Muscle of arm (tissue), 1 donor: ENCODE measurements at regions not wholly inside any gene's neighbourhood (a gene's known extent, or its start where the extent isn't known, plus 50 kb on each side); places are given as distances from the start of the nearest gene placed in this dataset.
A peak's percentile ranks its signal among the peaks of the same experiment; 100 is the strongest.
"Not testable (repeated sequence)": the region's sequence is repeated elsewhere in the genome, so short reads cannot be mapped to it uniquely, and the experiment has no call there.

Experiments used
- DNase-seq: peaks from one replicate; pipeline ENCODE4 v3.0.0-alpha.2; 2013

GRCh38 chr12:24668563-24668962 is 280.3 kb downstream of the BCAT1 start:
- DNase-seq, result no peak

GRCh38 chr12:24664161-24664880 is 284.6 kb downstream of the BCAT1 start:
- DNase-seq, result no peak

GRCh38 chr12:24661657-24662096 is 287.2 kb downstream of the BCAT1 start:
- DNase-seq, result no peak

GRCh38 chr12:24659016-24659415 is 289.9 kb downstream of the BCAT1 start:
- DNase-seq, result no peak

- DNase-seq, result not testable (repeated sequence)
These were observed 294.6 kb downstream of the BCAT1 start for GRCh38 chr12:24654344-24654743.

GRCh38 chr12:24649634-24650033 is 299.3 kb downstream of the BCAT1 start:
- DNase-seq, result no peak

GRCh38 chr12:24649209-24649608 is 299.7 kb downstream of the BCAT1 start:
- DNase-seq, result no peak

- no peak for DNase-seq
These were observed 303.6 kb downstream of the BCAT1 start for GRCh38 chr12:24645254-24645653.

GRCh38 chr12:24643120-24644119 is 305.5 kb downstream of the BCAT1 start:
- no peak for DNase-seq

GRCh38 chr12:24639641-24640040 is 309.3 kb downstream of the BCAT1 start:
- DNase-seq, result no peak

- DNase-seq, result peak; percentile 1
These were observed 316.4 kb downstream of the BCAT1 start for GRCh38 chr12:24632466-24632865.

GRCh38 chr12:24631676-24632426 is 317.1 kb downstream of the BCAT1 start:
- DNase-seq, result no peak

- DNase-seq, result no peak
These were observed 318.0 kb downstream of the BCAT1 start for GRCh38 chr12:24630856-24631255.

GRCh38 chr12:24630446-24630845 is 318.5 kb downstream of the BCAT1 start:
- no peak for DNase-seq

GRCh38 chr12:24625103-24625502 is 323.8 kb downstream of the BCAT1 start:
- no peak for DNase-seq

GRCh38 chr12:24619954-24620353 is 328.9 kb downstream of the BCAT1 start:
- not testable (repeated sequence) for DNase-seq

GRCh38 chr12:24617471-24617870 is 331.4 kb downstream of the BCAT1 start:
- no peak for DNase-seq

GRCh38 chr12:24615967-24616411 is 332.9 kb downstream of the BCAT1 start:
- no peak for DNase-seq

- DNase-seq, result no peak
These were observed 340.1 kb downstream of the BCAT1 start for GRCh38 chr12:24608637-24609285.

- DNase-seq, result no peak
These were observed 340.8 kb downstream of the BCAT1 start for GRCh38 chr12:24608108-24608507.

GRCh38 chr12:24605916-24606315 is 343.0 kb downstream of the BCAT1 start:
- DNase-seq, result no peak
